Heart right ventricle (tissue), 16 donors: ENCODE measurements at regions not wholly inside any gene's neighbourhood (a gene's known extent, or its start where the extent isn't known, plus 50 kb on each side); places are given as distances from the start of the nearest gene placed in this dataset.

Experiments
- ATAC-seq, 8 donors: fragments of 200-7000 bp; cut with Tn5 transposase; one replicate each; pipeline ENCODE4 v1.9.1; 2020; ENCODE audit warnings: mild to moderate bottlenecking in 8 of 8, moderate library complexity in 8 of 8, moderate number of reproducible peaks in 1 of 8
- DNase-seq, 2 donors: peaks; one replicate each; pipeline ENCODE4 v3.0.0-alpha.2; 2020
- H3K27ac ChIP-seq, 10 donors: fragments of 200-600 bp; sonication (generic) in 2 of 10; one replicate each; pipeline versions ENCODE4 v1.5.0 to v1.8.0; 2020 to 2022; ENCODE audit warnings: mild to moderate bottlenecking in 3 of 10
- H3K27me3 ChIP-seq, 7 donors: fragments of 200-600 bp; one replicate each; pipeline ENCODE4 v1.8.0; 2021 to 2022; ENCODE audit warnings: mild to moderate bottlenecking in 2 of 7
- H3K36me3 ChIP-seq, 9 donors: fragments of 200-600 bp; sonication (generic) in 1 of 9; one replicate each; pipeline versions ENCODE4 v1.5.0 to v1.8.0; 2020 to 2022; ENCODE audit warnings: mild to moderate bottlenecking in 2 of 9
- H3K4me1 ChIP-seq, 9 donors: fragments of 200-600 bp; sonication (generic) in 1 of 9; one replicate each; pipeline versions ENCODE4 v1.5.0 to v1.8.0; 2020 to 2022; ENCODE audit warnings: mild to moderate bottlenecking in 4 of 9
- H3K4me3 ChIP-seq, 10 donors: fragments of 200-600 bp; sonication (generic) in 2 of 10; one replicate each; pipeline versions ENCODE4 v1.5.0 to v1.8.0; 2020 to 2022; ENCODE audit warnings: mild to moderate bottlenecking in 7 of 10, moderate library complexity in 2 of 10
- H3K9me3 ChIP-seq, 11 donors: fragments of 200-600 bp in 10 of 11; sonication (generic) in 2 of 11; one replicate each; pipeline versions ENCODE4 v1.5.0 to v1.8.0; 2013 to 2022; ENCODE audit warnings: mild to moderate bottlenecking in 2 of 11, control low read depth in 1 of 11, moderate library complexity in 1 of 11
- CTCF ChIP-seq, 9 donors: fragments of 200-600 bp; sonication (generic) in 2 of 9; IDR thresholded peaks; one replicate each; pipeline versions ENCODE4 v1.5.0 to v1.8.0; 2021 to 2022; ENCODE audit warnings: antibody characterized with exemption in 9 of 9, mild to moderate bottlenecking in 5 of 9, moderate library complexity in 1 of 9
- WGBS, 2 donors: extraction: QIAGEN DNeasy Blood & Tissue Kit; methylation state at CpG; one replicate each; pipeline ENCODE4 v1.1.7; 2013; ENCODE audit warnings: inconsistent platforms in 1 of 2; 5-methylcytosine and 5-hydroxymethylcytosine counted together
- intact Hi-C, 10 donors: fragments of 100-400 bp; cut with DNase I; formaldehyde crosslinking; loops; one replicate each; pipeline versions ENCODE4 v1.11.1 to v1.14.2; 2022
- donor health status: Arrhythmogenic right ventricular cardiomyopathy.
- donor health status: ischemic (EF 13 %, LVEDD 7.1; RV severe dilation, severe dysfunction).
- donor health status: healthy with polysubstance abuse.
- donor health status: DM: no; HTN: yes; CAD: no.
- donor health status: DM: no; HTN: no; CAD: no.
- donor health status: ischemic (EF 25% LVEDD 6.9; RV normal size, moderate dysfunction).
- donor health status: ischemic (EF 25% LVEDD 5.7; RV mildly dilated, moderate dysfunction).
- donor health status: healthy.
- donor health status: DM: yes; HTN: yes; CAD: no.
- donor health status: Ischemic cardiomyopathy.
- donor health status: ischemic (EF 35%, LVEDD 5.7; RV mildly dilated, moderate dysfunction).
- donor health status: nonischemic (EF 11% LVEDD 7.7; RV severe dilation, severe dysfunction).
- donor health status: DM: yes; HTN: yes; CAD: no.
- donor health status: PGD.
- donor health status: ischemic (EF 29% LVEDD 5.4; RV normal size, mild dysfunction).
- donor health status: nonischemic (EF 23%, LVEDD 6.1; RV moderate dilation, normal function).

- DNase-seq: no peak
- no peaks in the 10 kb centered on the region for H3K36me3 ChIP-seq
- H3K4me3 ChIP-seq: no peak overlapping the region
- no peak overlapping the region for H3K27ac ChIP-seq
- no peak for ATAC-seq
- no peaks in the 10 kb centered on the region for H3K9me3 ChIP-seq
- no peaks in the 10 kb centered on the region for H3K27me3 ChIP-seq
- TF ChIP-seq CTCF (IDR thresholded peaks at IDR 0.05): no peak
- 78 to 85% methylated on average over 3 of the region's 3 CpGs for WGBS, 2 donors
- intact Hi-C loops: no loop called here
- no peaks in the 10 kb centered on the region for H3K4me1 ChIP-seq
Observed at GRCh38 chr1:239630767-239631166, 244.4 kb downstream of the CHRM3 start.

DNA sequence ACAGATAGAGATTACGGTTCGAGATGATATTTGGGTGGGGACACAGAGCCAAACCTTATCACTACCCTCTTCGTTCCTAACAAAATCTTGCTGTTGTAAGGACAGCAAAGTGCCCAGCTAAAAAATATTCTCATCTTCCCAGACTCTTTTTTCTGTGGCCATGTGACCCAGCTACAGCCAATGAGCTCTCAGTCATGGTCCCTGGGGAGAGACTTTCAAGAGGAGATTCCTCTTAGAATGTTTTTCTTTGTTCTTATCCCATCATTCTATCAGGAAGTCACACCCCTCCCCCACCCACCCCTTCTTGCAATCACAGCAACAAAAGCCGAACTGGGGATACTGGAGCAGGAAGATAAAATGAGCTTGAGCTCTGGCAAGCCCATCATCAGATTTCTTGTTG, 247.1 kb downstream of the CHRM3 start:
- ATAC-seq: no peak
- Histone ChIP-seq H3K4me1 (no peaks in the 10 kb centered on the region), H3K4me3 (no peak overlapping the region), H3K27me3 (no peaks in the 10 kb centered on the region), H3K9me3 (peaks cover 0 to 3% (median 0%) of the 10 kb centered on the region in 11 donors), H3K27ac (no peak overlapping the region), H3K36me3 (no peaks in the 10 kb centered on the region)
- intact Hi-C loops: no loop called here
- TF ChIP-seq CTCF (IDR thresholded peaks at IDR 0.05): no peak
- DNase-seq: no peak
- WGBS, 2 donors: 56 to 60% methylated on average over 4 of the region's 4 CpGs

GRCh38 chr1:239635276-239635675, 248.9 kb downstream of the CHRM3 start:
- intact Hi-C loops: no loop called here
- no peak overlapping the region for H3K4me3 ChIP-seq
- H3K4me1 ChIP-seq: no peaks in the 10 kb centered on the region
- TF ChIP-seq CTCF (IDR thresholded peaks at IDR 0.05): no peak
- H3K36me3 ChIP-seq: no peaks in the 10 kb centered on the region
- H3K9me3 ChIP-seq: peaks cover 0 to 8% (median 0%) of the 10 kb centered on the region in 11 donors
- H3K27me3 ChIP-seq: no peaks in the 10 kb centered on the region
- WGBS, 2 donors: 50 to 61% methylated on average over 2 of the region's 2 CpGs
- DNase-seq (no peak), ATAC-seq (no peak)
- H3K27ac ChIP-seq: no peak overlapping the region

DNA sequence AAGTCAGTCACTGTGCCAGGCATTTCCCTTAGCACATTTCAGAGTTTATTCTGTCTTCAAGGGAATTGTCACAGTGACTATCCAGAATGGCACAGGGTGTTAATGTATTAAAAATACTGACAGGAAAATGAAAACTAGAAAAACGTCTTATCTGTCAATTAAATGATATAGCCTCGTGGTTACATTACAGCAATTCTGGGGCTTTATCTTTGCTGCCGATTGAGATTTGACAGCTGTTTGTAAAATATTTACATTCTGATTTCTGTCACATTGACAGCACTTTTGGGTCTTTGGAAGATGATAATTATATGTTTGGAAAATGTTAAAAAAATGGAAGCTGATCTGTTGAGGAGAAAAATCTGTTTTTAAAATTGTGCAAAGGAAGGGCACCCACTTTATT, 250.0 kb downstream of the CHRM3 start:
- Histone ChIP-seq H3K27ac (no peak overlapping the region), H3K36me3 (no peaks in the 10 kb centered on the region), H3K4me1 (no peaks in the 10 kb centered on the region), H3K27me3 (no peaks in the 10 kb centered on the region), H3K9me3 (peaks cover 0 to 8% (median 0%) of the 10 kb centered on the region in 11 donors), H3K4me3 (no peak overlapping the region)
- ATAC-seq (no peak), DNase-seq (no peak)
- WGBS, 2 donors: 26 to 34% methylated on average over 3 of the region's 3 CpGs
- TF ChIP-seq CTCF (IDR thresholded peaks at IDR 0.05): no peak
- intact Hi-C loops: no loop called here

DNA sequence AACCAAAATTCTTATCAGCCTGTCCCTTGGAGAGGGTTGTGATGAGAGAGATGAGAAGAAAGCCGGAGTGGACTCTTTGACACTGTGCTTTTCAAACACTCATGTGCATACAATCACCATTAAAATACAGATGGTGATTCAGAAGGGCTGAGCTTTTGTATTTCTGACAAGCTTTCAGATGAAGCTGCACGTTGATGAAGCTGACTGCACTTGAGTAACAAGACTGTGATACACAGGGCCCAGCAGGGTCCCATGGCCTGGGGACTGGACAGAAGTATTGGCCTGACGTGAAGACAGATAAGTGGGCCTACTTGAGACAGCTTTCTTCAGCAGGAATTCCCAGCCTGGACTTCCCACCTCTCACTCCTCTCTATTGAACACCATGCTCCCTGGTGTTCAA, 258.2 kb downstream of the CHRM3 start:
- H3K4me1 ChIP-seq: no peaks in the 10 kb centered on the region
- no peaks in the 10 kb centered on the region for H3K36me3 ChIP-seq
- no peak for TF ChIP-seq CTCF (IDR thresholded peaks at IDR 0.05)
- peaks cover 0 to 9% (median 0%) of the 10 kb centered on the region in 11 donors for H3K9me3 ChIP-seq
- no peak overlapping the region for H3K27ac ChIP-seq
- ATAC-seq (no peak), DNase-seq (no peak)
- no peak overlapping the region for H3K4me3 ChIP-seq
- intact Hi-C loops: no loop called here
- 85 to 88% methylated on average over 3 of the region's 3 CpGs for WGBS, 2 donors
- no peaks in the 10 kb centered on the region for H3K27me3 ChIP-seq
